Erythroblast (primary cell): ENCODE measurements at regions not wholly inside any gene's neighbourhood (a gene's known extent, or its start where the extent isn't known, plus 50 kb on each side); places are given as distances from the start of the nearest gene placed in this dataset.

Experiments
- GATA1 ChIP-seq: IDR thresholded peaks from 2 replicates; pipeline ENCODE4 v1.6.1; 2011; ENCODE audit warnings: low read depth, mild to moderate bottlenecking, control low read depth, low read length, moderate library complexity
- POLR2A ChIP-seq: IDR thresholded peaks from 2 replicates; pipeline ENCODE4 v1.6.1; 2011; ENCODE audit warnings: mild to moderate bottlenecking, low read length

- TF ChIP-seq POLR2A (no peak), GATA1 (no peak)
These were observed 190.6 kb upstream of the SAMSN1 start for GRCh38 chr21:14736672-14737071.
